NB4 (cell line): ENCODE measurements at regions not wholly inside any gene's neighbourhood (a gene's known extent, or its start where the extent isn't known, plus 50 kb on each side); places are given as distances from the start of the nearest gene placed in this dataset.

Experiments
- CTCF ChIP-seq: IDR thresholded peaks from one replicate; pipeline ENCODE4 v1.5.1; 2012; ENCODE audit warnings: low read depth, low read length
- POLR2A ChIP-seq: IDR thresholded peaks from 2 replicates; pipeline ENCODE4 v1.6.1; 2011; ENCODE audit warnings: mild to moderate bottlenecking; ENCODE audit not compliant: insufficient read length; ENCODE audit errors: extremely low read depth

- no peak for TF ChIP-seq POLR2A
- TF ChIP-seq CTCF, result no peak
These were observed 154.0 kb downstream of the REEP3 start for GRCh38 chr10:63675171-63675570.
